Stimulated activated CD4-positive, alpha-beta T cell treated with anti-CD3 and anti-CD28 coated beads, TNF-alpha, amount 100 ng/mL, for 24 hours (primary cell): ENCODE measurements at regions not wholly inside any gene's neighbourhood (a gene's known extent, or its start where the extent isn't known, plus 50 kb on each side); places are given as distances from the start of the nearest gene placed in this dataset.
"Not testable (repeated sequence)": the region's sequence is repeated elsewhere in the genome, so short reads cannot be mapped to it uniquely, and the experiment has no call there.

Experiments
- DNase-seq, 3 experiments: peaks; one replicate each; pipeline ENCODE4 v3.0.0-alpha.2; 2020; ENCODE audit warnings: low read depth in 3 of 3

- no peak for DNase-seq
These were observed 125.7 kb downstream of the ZNF608 start for GRCh38 chr5:124620743-124621142.

DNA sequence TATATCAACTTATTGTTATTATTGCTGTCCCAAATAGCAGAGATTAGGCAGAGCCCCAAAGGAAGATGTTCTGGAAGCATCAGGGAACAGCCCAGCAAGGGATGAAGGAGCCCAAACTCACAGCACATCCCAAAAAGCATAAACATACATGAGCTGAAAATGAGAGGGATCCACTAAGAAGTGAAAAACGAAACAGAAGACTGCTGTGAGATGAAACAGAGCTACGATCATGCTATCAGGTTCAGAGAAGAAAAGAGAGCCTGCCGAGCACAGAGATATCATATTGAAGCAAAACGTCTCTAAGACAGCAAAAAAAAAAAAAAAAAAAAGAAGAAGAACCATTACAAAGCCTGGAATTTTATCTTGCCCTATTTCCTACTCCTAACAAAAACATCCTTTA lies 127.3 kb downstream of the ZNF608 start:
- DNase-seq: no peak

- DNase-seq: no peak
These were observed 128.7 kb downstream of the ZNF608 start for GRCh38 chr5:124617787-124618186.

DNA sequence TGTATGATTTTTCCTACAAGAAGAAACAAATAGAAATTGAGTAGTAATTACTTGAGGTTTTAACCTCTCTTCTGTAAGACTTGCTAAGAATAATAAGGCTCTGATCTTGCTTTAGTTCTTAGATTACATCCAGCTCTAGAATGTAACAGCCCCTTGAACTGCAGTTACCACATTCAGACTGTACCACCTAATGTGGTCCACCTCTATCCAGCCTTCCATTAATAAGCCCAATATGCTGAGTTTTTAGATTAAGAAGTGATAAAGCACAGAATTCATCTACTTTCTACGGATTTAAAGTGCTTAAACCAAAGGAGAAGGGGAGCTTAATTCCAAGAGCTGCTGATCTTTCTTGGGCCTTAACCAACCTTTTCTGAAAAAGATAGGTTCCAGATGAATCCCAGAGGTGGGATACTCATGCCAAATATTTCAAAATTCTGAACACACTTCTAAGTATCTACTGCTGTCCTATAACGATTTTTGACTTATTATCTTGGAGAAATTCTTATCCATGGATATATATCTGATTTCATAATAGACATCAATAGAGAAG lies 131.5 kb downstream of the ZNF608 start:
- no peak for DNase-seq

- DNase-seq: no peak
These were observed 132.3 kb downstream of the ZNF608 start for GRCh38 chr5:124614105-124614504.

GRCh38 chr5:124613273-124613953 lies 133.0 kb downstream of the ZNF608 start:
- no peak for DNase-seq

GRCh38 chr5:124612023-124612422 lies 134.4 kb downstream of the ZNF608 start:
- DNase-seq: no peak

DNA sequence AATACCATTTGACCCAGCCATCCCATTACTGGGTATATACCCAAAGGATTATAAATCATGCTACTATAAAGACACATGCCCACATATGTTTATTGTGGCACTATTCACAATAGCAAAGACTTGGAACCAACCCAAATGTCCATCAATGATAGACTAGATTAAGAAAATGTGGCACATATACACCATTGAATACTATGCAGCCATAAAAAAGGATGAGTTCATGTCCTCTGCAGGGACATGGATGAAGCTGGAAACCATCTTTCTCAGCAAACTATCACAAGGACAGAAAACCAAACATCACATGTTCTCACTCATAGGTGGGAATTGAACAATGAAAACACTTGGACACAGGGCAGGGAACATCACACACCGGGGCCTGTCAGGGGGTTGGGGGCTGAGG lies 135.2 kb downstream of the ZNF608 start:
- DNase-seq: not testable (repeated sequence)

GRCh38 chr5:124609685-124610084 lies 136.8 kb downstream of the ZNF608 start:
- not testable (repeated sequence) for DNase-seq

DNA sequence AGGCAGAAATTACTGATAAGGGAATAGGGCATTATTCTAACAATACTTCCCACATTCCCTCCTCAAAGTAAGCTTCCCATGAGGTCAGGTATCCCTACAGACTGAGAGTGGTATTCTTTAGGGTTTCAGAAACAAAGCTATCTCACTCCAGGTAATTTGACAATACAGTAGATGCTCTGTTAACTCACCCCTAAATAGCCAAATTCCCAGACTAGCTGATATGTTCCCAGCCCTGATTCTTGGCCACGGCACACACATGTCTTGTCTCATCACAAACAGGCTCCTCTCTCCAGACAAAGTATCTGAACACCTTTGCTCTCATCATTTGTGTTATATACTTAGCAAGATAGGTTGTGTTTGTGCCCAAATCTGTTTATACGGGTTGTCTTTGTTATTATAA lies 139.9 kb downstream of the ZNF608 start:
- no peak for DNase-seq

- no peak for DNase-seq
These were observed 140.3 kb downstream of the ZNF608 start for GRCh38 chr5:124606093-124606492.

DNA sequence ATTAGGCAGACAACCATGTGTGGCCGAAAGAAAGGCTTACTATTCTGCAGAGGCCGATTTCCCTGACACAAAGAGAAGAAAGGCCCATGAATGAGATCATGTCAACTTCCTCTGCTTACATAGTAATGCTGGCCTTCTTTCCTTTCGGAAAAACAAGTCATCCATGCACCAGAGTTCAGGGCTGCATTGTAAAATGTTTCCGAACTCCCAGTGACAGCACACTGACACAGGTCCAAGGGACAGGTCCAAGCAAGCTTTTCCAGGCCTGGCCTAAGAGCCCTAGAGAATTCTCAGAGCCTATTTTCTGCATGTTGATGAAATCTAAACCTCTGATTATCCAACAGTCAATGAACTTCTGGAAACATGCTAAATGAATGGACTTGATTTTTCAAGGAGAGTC lies 140.9 kb downstream of the ZNF608 start:
- DNase-seq: no peak

- DNase-seq: no peak
These were observed 142.0 kb downstream of the ZNF608 start for GRCh38 chr5:124604419-124604818.

DNA sequence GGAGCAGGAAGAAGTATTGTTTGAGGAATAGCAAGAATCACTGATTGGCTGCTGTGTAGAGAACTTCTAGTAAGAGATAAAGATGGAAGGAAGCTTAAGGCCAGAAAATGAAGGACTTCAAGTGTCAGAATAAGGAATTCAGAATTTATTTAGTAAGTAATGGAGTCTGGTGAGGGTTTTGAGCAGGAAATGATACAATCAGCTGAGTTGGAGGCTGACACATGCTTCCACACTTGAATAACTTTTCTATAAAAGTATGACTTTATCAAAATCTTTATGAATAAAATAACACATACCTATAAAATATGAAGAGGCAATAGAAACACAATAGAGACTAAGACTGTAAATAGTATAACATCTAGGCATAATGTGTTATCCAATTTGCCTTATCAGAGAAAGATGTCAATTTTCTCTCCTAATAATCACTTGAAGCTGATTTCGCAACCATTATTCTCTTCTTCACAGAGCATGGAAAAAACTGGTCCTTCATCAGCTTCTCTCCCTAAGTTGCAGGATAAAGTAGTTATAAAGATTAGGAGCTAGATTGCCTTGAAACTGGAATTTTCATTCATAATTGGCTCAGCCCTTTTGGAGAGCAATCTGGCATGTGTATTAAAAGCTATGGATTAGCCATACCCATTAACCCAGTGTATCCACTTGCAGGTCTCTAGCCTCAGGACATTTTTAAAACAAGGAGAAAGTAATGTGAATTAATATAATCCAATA lies 143.4 kb downstream of the ZNF608 start:
- DNase-seq: no peak

DNA sequence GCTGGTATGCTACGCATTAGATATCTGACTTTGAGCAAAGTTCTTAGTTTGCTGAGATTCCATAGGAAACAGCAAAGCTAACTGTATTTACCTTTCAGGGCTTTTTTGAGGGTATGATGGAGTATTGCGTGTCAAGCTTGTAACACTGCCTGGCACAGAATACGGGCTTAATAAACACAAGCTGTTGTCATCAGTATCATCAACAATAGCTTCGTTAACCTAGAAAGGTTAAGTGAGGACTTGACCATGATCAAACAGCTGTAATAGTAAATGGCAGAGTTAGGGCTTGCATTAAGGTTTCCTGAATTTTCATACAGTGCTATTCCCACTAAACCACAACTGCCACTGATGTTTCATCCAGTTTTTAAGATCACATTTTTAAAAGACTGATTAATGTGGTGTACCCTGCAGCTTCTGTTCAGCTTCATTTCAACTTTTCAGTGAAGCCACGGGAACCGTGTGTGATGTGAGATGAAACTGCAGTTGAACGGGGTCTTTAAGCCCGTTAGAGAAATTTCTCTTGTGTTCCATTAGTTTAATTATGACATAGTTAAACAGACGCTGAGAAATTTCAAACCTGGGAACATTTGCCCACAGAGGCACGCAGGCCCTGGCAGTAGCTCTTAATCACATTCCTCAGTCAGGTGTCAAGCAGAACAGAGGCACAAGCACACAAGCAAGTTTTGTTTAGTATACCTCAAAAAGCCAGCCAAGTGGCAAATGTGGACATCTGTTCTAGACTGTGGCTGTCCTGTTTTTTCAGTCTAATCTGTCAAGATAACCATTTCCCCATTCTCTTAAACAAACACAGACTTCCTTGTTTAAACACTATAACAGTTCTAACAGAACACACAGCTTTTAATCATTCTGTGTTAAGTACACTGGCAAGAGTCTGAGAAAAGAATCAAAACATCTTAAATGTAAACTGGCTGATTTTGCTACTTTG lies 147.1 kb downstream of the ZNF608 start:
- no peak for DNase-seq

GRCh38 chr5:124596595-124597421 lies 149.6 kb downstream of the ZNF608 start:
- DNase-seq: no peak

DNA sequence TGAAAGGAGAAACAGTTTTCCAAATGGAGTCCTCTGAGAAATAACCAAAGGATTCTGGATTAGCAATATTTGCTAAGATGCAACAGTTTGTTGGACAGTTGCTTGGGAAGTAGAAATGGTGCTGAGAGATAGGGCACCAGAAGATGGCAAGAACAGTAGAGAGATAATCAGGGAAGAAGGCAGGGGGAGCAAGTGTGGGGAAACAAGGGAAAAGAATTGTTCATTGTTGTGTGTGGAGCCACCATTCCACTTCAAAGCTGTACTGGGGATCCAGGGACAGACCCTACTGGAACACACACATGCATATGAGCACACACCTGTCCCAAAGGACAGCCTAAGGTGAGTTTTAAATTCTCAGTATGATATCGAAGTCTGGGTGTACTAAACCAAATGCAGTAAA lies 152.5 kb downstream of the ZNF608 start:
- no peak for DNase-seq

- no peak for DNase-seq
These were observed 153.5 kb downstream of the ZNF608 start for GRCh38 chr5:124592891-124593290.

GRCh38 chr5:124591583-124591982 lies 154.9 kb downstream of the ZNF608 start:
- no peak for DNase-seq

GRCh38 chr5:124590686-124591085 lies 155.8 kb downstream of the ZNF608 start:
- DNase-seq: no peak

GRCh38 chr5:124587280-124587679 lies 159.2 kb downstream of the ZNF608 start:
- DNase-seq: no peak
